ENCODE measurements at regions not wholly inside any gene's neighbourhood (a gene's known extent, or its start where the extent isn't known, plus 50 kb on each side); places are given as distances from the start of the nearest gene placed in this dataset.

GRCh38 chr17:54771409-54771915 lies 129.2 kb upstream of the TOM1L1 start:
- TF ChIP-seq RAD21 (conservative IDR thresholded peaks at IDR 0.05), result no peak
- TF ChIP-seq, protein P1, sequence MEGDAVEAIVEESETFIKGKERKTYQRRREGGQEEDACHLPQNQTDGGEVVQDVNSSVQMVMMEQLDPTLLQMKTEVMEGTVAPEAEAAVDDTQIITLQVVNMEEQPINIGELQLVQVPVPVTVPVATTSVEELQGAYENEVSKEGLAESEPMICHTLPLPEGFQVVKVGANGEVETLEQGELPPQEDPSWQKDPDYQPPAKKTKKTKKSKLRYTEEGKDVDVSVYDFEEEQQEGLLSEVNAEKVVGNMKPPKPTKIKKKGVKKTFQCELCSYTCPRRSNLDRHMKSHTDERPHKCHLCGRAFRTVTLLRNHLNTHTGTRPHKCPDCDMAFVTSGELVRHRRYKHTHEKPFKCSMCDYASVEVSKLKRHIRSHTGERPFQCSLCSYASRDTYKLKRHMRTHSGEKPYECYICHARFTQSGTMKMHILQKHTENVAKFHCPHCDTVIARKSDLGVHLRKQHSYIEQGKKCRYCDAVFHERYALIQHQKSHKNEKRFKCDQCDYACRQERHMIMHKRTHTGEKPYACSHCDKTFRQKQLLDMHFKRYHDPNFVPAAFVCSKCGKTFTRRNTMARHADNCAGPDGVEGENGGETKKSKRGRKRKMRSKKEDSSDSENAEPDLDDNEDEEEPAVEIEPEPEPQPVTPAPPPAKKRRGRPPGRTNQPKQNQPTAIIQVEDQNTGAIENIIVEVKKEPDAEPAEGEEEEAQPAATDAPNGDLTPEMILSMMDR (IDR thresholded peaks at IDR 0.05; ENCODE audit: poor library complexity, severe bottlenecking), result no peak
- TF ChIP-seq SMC3 (conservative IDR thresholded peaks at IDR 0.05; ENCODE audit: poor library complexity), result no peak
- TF ChIP-seq TAF1 (IDR thresholded peaks at IDR 0.05; ENCODE audit: low read depth), result no peak
- no peak for TF ChIP-seq POLR2AphosphoS5 (IDR thresholded peaks at IDR 0.05)
